HG03139 (cell line): ENCODE measurements at regions not wholly inside any gene's neighbourhood (a gene's known extent, or its start where the extent isn't known, plus 50 kb on each side); places are given as distances from the start of the nearest gene placed in this dataset.
A peak's percentile ranks its signal among the peaks of the same experiment; 100 is the strongest.

ENCODE experiments used
- ATAC-seq: cut with Tn5 transposase; IDR thresholded peaks from one replicate; pipeline ENCODE4 v1.9.1; 2021; ENCODE audit not compliant: unreplicated experiment

GRCh38 chr14:36083317-36083716 lies 93.2 kb downstream of the PTCSC3 start:
- ATAC-seq, result no peak

- ATAC-seq, result no peak
Observed at GRCh38 chr14:36078080-36078479, 98.4 kb downstream of the PTCSC3 start.

- no peak for ATAC-seq
Observed at GRCh38 chr14:36076197-36076596, 100.3 kb downstream of the PTCSC3 start.

GRCh38 chr14:36075203-36075602 lies 101.3 kb downstream of the PTCSC3 start:
- ATAC-seq, result no peak

- no peak for ATAC-seq
Observed at GRCh38 chr14:36070720-36071043, 105.8 kb downstream of the PTCSC3 start.

- ATAC-seq, result peak; percentile 61
Observed at GRCh38 chr14:36070031-36070719, 106.3 kb downstream of the PTCSC3 start.

GRCh38 chr14:36069535-36069900 lies 107.0 kb downstream of the PTCSC3 start:
- ATAC-seq, result no peak

GRCh38 chr14:36068777-36069534 lies 107.6 kb downstream of the PTCSC3 start:
- ATAC-seq, result no peak

GRCh38 chr14:36067428-36068187 lies 108.9 kb downstream of the PTCSC3 start:
- no peak for ATAC-seq

GRCh38 chr14:36066636-36067035 lies 109.9 kb downstream of the PTCSC3 start:
- ATAC-seq, result no peak

- no peak for ATAC-seq
Observed at GRCh38 chr14:36065831-36066230, 110.7 kb downstream of the PTCSC3 start.

- no peak for ATAC-seq
Observed at GRCh38 chr14:36059531-36059930, 117.0 kb downstream of the PTCSC3 start.

GRCh38 chr14:36057452-36058116 lies 118.9 kb downstream of the PTCSC3 start:
- ATAC-seq, result no peak

- ATAC-seq, result no peak
Observed at GRCh38 chr14:36056845-36057244, 119.7 kb downstream of the PTCSC3 start.

GRCh38 chr14:36055681-36056225 lies 120.8 kb downstream of the PTCSC3 start:
- no peak for ATAC-seq

GRCh38 chr14:36055052-36055378 lies 121.5 kb downstream of the PTCSC3 start:
- ATAC-seq, result no peak

GRCh38 chr14:36054353-36055051 lies 122.0 kb downstream of the PTCSC3 start:
- no peak for ATAC-seq

- no peak for ATAC-seq
Observed at GRCh38 chr14:36052681-36053080, 123.8 kb downstream of the PTCSC3 start.

GRCh38 chr14:36052063-36052462 lies 124.5 kb downstream of the PTCSC3 start:
- no peak for ATAC-seq

GRCh38 chr14:36048667-36049066 lies 127.9 kb downstream of the PTCSC3 start:
- no peak for ATAC-seq

- no peak for ATAC-seq
Observed at GRCh38 chr14:36047912-36048311, 128.6 kb downstream of the PTCSC3 start.
